DND-41 (cell line): ENCODE measurements at regions not wholly inside any gene's neighbourhood (a gene's known extent, or its start where the extent isn't known, plus 50 kb on each side); places are given as distances from the start of the nearest gene placed in this dataset.
"Not testable (repeated sequence)": the region's sequence is repeated elsewhere in the genome, so short reads cannot be mapped to it uniquely, and the experiment has no call there.

Experiments
- EZH2 ChIP-seq: IDR thresholded peaks from 3 replicates; pipeline ENCODE4 v1.6.1; 2012; ENCODE audit warnings: borderline replicate concordance, low read depth, mild to moderate bottlenecking, moderate library complexity, low read length, inconsistent platforms; ENCODE audit not compliant: severe bottlenecking
- TF ChIP-seq, protein P1 (sequence below): IDR thresholded peaks from 2 replicates; pipeline ENCODE4 v1.5.1; 2012; ENCODE audit warnings: borderline replicate concordance, low read length, moderate library complexity, mild to moderate bottlenecking; ENCODE audit not compliant: poor library complexity, severe bottlenecking; ENCODE audit errors: extremely low read depth

DNA sequence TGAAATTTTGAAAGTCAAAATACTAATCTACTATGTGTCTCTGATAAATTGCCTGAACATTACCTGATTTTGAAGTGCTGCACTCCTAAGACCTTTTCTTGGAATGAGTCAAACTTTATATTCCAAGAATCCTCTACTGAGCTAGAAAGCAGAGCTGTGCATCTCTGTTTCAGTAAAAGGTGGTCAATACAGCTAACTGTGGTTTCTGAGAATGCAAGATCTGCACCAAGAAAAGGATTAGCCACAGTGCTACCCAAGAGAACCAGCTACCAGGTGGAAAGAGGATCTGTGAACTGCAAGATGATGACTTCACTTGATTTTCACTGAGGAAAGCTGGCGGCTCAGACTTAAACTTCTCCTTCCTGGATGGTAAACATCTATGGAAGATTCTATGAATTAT lies 289.3 kb downstream of the LIPI start:
- TF ChIP-seq, protein P1, sequence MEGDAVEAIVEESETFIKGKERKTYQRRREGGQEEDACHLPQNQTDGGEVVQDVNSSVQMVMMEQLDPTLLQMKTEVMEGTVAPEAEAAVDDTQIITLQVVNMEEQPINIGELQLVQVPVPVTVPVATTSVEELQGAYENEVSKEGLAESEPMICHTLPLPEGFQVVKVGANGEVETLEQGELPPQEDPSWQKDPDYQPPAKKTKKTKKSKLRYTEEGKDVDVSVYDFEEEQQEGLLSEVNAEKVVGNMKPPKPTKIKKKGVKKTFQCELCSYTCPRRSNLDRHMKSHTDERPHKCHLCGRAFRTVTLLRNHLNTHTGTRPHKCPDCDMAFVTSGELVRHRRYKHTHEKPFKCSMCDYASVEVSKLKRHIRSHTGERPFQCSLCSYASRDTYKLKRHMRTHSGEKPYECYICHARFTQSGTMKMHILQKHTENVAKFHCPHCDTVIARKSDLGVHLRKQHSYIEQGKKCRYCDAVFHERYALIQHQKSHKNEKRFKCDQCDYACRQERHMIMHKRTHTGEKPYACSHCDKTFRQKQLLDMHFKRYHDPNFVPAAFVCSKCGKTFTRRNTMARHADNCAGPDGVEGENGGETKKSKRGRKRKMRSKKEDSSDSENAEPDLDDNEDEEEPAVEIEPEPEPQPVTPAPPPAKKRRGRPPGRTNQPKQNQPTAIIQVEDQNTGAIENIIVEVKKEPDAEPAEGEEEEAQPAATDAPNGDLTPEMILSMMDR, result not testable (repeated sequence)
- TF ChIP-seq EZH2, result not testable (repeated sequence)
